ENCODE measurements at regions not wholly inside any gene's neighbourhood (a gene's known extent, or its start where the extent isn't known, plus 50 kb on each side); places are given as distances from the start of the nearest gene placed in this dataset.

DNA sequence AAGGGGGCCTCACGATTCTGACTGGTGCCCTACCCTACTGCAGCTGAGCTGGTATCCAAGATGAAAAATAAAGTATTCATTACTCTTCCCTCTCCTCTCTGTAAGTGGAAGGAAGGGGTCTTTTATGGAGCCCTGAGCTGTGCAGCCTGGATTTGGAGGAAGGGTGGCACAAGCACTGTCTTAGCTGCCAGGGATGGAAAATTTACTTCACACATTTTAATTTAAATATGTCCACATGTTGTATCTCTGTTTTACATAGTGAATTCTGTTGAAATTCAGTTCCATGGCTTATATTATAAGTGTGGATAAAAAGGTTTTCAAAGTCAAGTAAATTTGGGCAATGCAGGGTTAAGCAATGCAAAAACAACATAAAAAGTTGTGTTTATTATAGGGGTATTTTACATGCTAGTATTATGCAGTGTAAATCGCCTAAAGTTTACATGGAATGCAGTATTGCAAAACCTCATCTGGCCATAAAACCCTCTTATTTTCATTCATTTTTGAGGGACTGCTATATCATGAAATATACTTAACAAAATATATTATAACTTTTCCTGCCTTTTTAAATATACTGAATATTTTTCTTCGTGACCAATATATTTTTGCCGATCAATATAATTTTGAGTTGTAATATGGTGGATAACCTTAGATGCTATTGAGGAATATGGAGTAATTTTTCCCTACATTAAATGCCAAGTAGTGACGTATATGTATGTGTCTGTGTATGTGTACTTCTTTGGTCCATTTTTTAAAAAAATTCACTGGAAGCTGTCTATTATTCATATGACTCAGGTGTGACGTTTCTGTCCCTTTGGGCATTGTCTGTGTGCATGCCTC, 333.9 kb upstream of the CYRIA start:
- Histone ChIP-seq H3K9ac (ENCODE audit: low read length) (no peak overlapping the region), H3K4me1 (ENCODE audit: low read length) (no peaks in the 10 kb centered on the region), H3K4me2 (ENCODE audit: low read length) (no peak overlapping the region), H2AFZ (ENCODE audit: low read depth, low read length) (no peak overlapping the region), H4K20me1 (ENCODE audit: insufficient read depth, low read length) (no peaks in the 10 kb centered on the region), H3K36me3 (replicated peaks; ENCODE audit: low read depth, low read length) (no peaks in the 10 kb centered on the region), H3K9me3 (ENCODE audit: insufficient read depth, low read length) (no peaks in the 10 kb centered on the region), H3K79me2 (ENCODE audit: low read length) (no peaks in the 10 kb centered on the region), H3K27ac (ENCODE audit: low read length) (no peak overlapping the region), H3K27me3 (ENCODE audit: low read depth, low read length) (no peaks in the 10 kb centered on the region), H3K4me3 (ENCODE audit: low read length) (no peak overlapping the region)
- TF ChIP-seq CTCF (IDR thresholded peaks at IDR 0.05; ENCODE audit: low read depth, low read length) (no peak), EZH2phosphoT487 (IDR thresholded peaks at IDR 0.05; ENCODE audit: low read depth) (no peak)

DNA sequence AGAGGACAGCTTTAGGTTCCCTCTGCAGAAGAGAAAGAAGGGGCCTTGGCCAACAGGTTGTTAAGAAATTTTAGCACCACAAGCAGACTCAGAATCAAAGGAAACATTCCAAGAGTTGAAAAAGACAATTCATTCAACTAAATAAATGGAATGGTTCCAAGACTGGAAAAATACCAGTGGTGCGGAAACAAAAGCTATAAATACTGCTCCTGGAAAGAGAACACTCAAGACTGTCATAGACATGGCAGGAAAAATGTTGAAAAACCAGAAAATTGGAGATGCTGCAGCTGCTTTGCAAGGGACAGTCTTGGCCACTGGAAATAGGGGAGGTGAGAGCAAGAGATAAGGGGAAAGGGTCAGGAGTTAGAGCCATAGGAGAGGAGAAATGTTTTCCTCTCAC, 312.7 kb upstream of the CYRIA start:
- H2AFZ ChIP-seq (ENCODE audit: low read depth, low read length), result no peak overlapping the region

DNA sequence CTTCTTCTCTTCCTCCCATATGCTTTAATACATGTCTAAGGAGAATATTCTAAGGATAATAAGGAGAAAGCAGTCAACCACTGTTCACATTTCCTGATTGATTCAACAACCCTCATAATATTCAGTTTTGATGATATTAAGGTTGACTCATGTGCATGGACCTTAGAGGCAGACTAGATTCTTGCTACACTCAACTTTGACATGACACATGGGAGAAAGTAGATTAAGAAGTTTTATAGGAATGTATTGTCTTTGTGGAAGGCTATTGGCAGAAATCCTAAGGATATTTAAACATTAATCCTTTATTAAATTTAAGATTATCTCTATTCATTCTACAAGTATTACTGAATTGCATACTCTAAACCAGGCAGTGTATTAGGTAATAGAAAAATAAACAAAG, 309.1 kb upstream of the CYRIA start:
- no peaks in the 10 kb centered on the region for H3K4me1 ChIP-seq (ENCODE audit: low read length)
- H2AFZ ChIP-seq (ENCODE audit: low read depth, low read length), result no peak overlapping the region
- H3K79me2 ChIP-seq (ENCODE audit: low read length), result no peaks in the 10 kb centered on the region
- H3K4me3 ChIP-seq (ENCODE audit: low read length), result no peak overlapping the region
- no peaks in the 10 kb centered on the region for H3K9me3 ChIP-seq (ENCODE audit: insufficient read depth, low read length)
- no peaks in the 10 kb centered on the region for H4K20me1 ChIP-seq (ENCODE audit: insufficient read depth, low read length)
- no peak overlapping the region for H3K9ac ChIP-seq (ENCODE audit: low read length)
- no peak overlapping the region for H3K4me2 ChIP-seq (ENCODE audit: low read length)
- H3K36me3 ChIP-seq (replicated peaks; ENCODE audit: low read depth, low read length), result no peaks in the 10 kb centered on the region
- H3K27ac ChIP-seq (ENCODE audit: low read length), result no peak overlapping the region
- H3K27me3 ChIP-seq (ENCODE audit: low read depth, low read length), result no peaks in the 10 kb centered on the region
- TF ChIP-seq CTCF (IDR thresholded peaks at IDR 0.05; ENCODE audit: low read depth, low read length), result no peak
- no peak for TF ChIP-seq EZH2phosphoT487 (IDR thresholded peaks at IDR 0.05; ENCODE audit: low read depth)

More for the DNA sequence above, 312.7 kb upstream of the CYRIA start:
- H3K9ac ChIP-seq (ENCODE audit: low read length), result no peak overlapping the region
- H3K27ac ChIP-seq (ENCODE audit: low read length), result no peak overlapping the region
- H3K4me2 ChIP-seq (ENCODE audit: low read length), result no peak overlapping the region
- no peaks in the 10 kb centered on the region for H3K36me3 ChIP-seq (replicated peaks; ENCODE audit: low read depth, low read length)
- H3K79me2 ChIP-seq (ENCODE audit: low read length), result no peaks in the 10 kb centered on the region
- H3K9me3 ChIP-seq (ENCODE audit: insufficient read depth, low read length), result no peaks in the 10 kb centered on the region
- no peak overlapping the region for H3K4me3 ChIP-seq (ENCODE audit: low read length)
- no peaks in the 10 kb centered on the region for H3K4me1 ChIP-seq (ENCODE audit: low read length)
- TF ChIP-seq EZH2phosphoT487 (IDR thresholded peaks at IDR 0.05; ENCODE audit: low read depth) (no peak), CTCF (IDR thresholded peaks at IDR 0.05; ENCODE audit: low read depth, low read length) (no peak)
- H4K20me1 ChIP-seq (ENCODE audit: insufficient read depth, low read length), result no peaks in the 10 kb centered on the region
- H3K27me3 ChIP-seq (ENCODE audit: low read depth, low read length), result no peaks in the 10 kb centered on the region

DNA sequence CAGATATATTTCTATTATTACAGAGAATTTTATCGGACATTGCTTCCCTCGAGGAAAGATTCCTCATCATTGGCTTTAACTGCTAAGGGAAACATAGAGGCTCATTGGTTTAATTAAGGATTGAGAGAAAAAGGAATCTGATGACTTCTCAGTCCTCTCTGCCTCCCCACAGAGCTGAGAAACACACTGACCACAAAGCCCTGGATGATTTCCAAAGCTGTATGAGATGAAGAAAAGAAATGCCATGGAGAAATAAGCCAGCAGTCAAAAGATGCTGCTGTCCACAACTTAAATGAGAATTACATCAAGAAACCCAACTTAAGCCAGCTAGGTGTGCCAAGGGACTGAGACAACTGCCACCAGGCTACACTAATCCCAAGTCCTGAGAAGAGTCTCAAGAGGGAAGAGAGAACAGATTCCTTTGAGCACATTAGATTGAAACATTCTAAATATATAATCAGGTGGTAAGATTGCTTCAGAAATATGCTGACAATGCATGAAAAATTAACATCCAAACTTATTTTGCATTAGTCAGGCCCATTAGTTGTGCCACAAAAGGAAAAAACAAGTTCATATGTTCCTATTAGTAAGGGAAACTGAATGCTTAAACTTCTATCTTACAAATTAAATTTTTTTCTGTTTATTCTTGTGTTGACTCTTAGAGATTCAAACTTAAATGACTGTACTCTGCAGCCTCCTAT, 308.1 kb upstream of the CYRIA start:
- Histone ChIP-seq H3K4me1 (ENCODE audit: low read length) (no peaks in the 10 kb centered on the region), H3K36me3 (replicated peaks; ENCODE audit: low read depth, low read length) (no peaks in the 10 kb centered on the region), H3K9me3 (ENCODE audit: insufficient read depth, low read length) (no peaks in the 10 kb centered on the region), H3K9ac (ENCODE audit: low read length) (no peak overlapping the region), H3K27me3 (ENCODE audit: low read depth, low read length) (no peaks in the 10 kb centered on the region), H3K4me2 (ENCODE audit: low read length) (no peak overlapping the region), H3K4me3 (ENCODE audit: low read length) (no peak overlapping the region), H3K27ac (ENCODE audit: low read length) (no peak overlapping the region), H2AFZ (ENCODE audit: low read depth, low read length) (no peak overlapping the region), H4K20me1 (ENCODE audit: insufficient read depth, low read length) (no peaks in the 10 kb centered on the region), H3K79me2 (ENCODE audit: low read length) (no peaks in the 10 kb centered on the region)
- TF ChIP-seq CTCF (IDR thresholded peaks at IDR 0.05; ENCODE audit: low read depth, low read length) (no peak), EZH2phosphoT487 (IDR thresholded peaks at IDR 0.05; ENCODE audit: low read depth) (no peak)
